BJ (cell line): ENCODE measurements at regions not wholly inside any gene's neighbourhood (a gene's known extent, or its start where the extent isn't known, plus 50 kb on each side); places are given as distances from the start of the nearest gene placed in this dataset.
"Not testable (repeated sequence)": the region's sequence is repeated elsewhere in the genome, so short reads cannot be mapped to it uniquely, and the experiment has no call there.

Source experiments
- CTCF ChIA-PET: fragments of 350-600 bp; formaldehyde crosslinking; extraction: SDS; loops from one replicate; lab custom pipeline; 2021; ENCODE audit warnings: antibody characterized with exemption, inconsistent platforms; lab: Yijun Ruan, JAX
- POLR2A ChIA-PET: fragments of 300-600 bp; sonication (Branson Sonifier 250); formaldehyde crosslinking; extraction: SDS; loops from one replicate; lab custom pipeline; 2021; ENCODE audit warnings: antibody characterized with exemption; lab: Charles Lee
- DNase-seq: peaks from one replicate; pipeline ENCODE4 v3.0.0-alpha.2; 2011; ENCODE audit warnings: low read depth
- H3K27me3 ChIP-seq: 2 replicates; pipeline ENCODE4 v1.6.0; 2011; ENCODE audit warnings: low read length; ENCODE audit not compliant: control insufficient read depth, insufficient read depth
- H3K36me3 ChIP-seq: 2 replicates; pipeline ENCODE4 v1.5.1; 2011; ENCODE audit warnings: low read length; ENCODE audit not compliant: control insufficient read depth, insufficient read depth
- H3K4me3 ChIP-seq: 2 replicates; pipeline ENCODE4 v1.5.1; 2011; ENCODE audit warnings: low read depth, mild to moderate bottlenecking, control low read depth, low read length
- CTCF ChIP-seq: IDR thresholded peaks from 2 replicates; pipeline ENCODE4 v1.5.1; 2011; ENCODE audit warnings: low read depth, mild to moderate bottlenecking, control low read depth, inconsistent platforms, low read length, moderate library complexity; ENCODE audit not compliant: insufficient read depth

DNA sequence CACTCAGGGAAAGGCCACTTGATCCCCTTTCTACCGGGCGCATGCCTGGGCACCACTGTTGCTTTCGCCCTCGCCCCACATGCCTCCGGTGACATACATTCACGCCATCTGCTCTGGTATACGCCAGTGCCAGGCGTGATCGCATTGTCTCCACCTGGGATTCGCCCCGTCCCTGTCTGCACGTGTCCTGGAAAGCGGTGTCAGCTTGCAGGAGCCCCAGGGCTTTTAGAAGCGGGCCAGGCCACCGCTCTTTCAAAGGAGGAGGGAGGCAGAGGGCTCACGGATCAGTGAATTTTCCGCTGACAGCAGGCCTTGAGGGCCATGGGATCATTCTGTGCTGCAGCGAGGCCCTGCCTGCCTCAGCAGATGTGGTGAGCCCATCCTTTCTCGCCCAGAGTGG is 706.1 kb downstream of the KCNJ18 start:
- CTCF ChIA-PET, DNase-seq, H3K36me3 ChIP-seq, H3K4me3 ChIP-seq, POLR2A ChIA-PET, H3K27me3 ChIP-seq: not testable (repeated sequence)

GRCh38 chr17:22399037-22399436 is 706.7 kb downstream of the KCNJ18 start:
- POLR2A ChIA-PET, H3K27me3 ChIP-seq, H3K4me3 ChIP-seq, H3K36me3 ChIP-seq, DNase-seq, CTCF ChIA-PET: not testable (repeated sequence)

DNA sequence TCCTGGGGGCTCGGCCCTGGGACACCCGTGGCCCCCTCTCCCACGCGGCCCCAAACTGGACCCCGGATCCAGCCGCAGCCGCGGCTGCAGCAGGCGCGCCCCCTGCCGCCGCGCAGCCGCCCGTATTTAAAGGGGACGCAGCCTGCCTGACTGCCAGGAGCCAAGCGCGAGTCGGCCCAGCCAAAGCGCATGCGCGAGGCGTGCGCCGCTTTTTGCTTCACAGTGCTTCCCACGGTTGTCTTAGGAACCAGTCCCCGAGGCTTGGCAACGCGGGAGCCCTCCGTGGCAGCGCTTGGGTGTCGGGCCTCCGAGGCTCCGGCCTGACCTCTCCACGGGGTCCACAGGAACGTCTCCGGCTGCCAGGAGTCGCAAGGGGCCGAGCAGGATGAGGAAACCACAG is 712.8 kb downstream of the KCNJ18 start:
- DNase-seq, H3K4me3 ChIP-seq, H3K27me3 ChIP-seq, H3K36me3 ChIP-seq, POLR2A ChIA-PET, CTCF ChIA-PET: not testable (repeated sequence)

GRCh38 chr17:22409160-22409751 is 716.9 kb downstream of the KCNJ18 start:
- DNase-seq = no peak
- Histone ChIP-seq H3K27me3 (no peaks in the 10 kb centered on the region), H3K4me3 (no peak overlapping the region), H3K36me3 (no peaks in the 10 kb centered on the region)
- POLR2A ChIA-PET = no interaction called here
- CTCF ChIA-PET = no interaction called here
- TF ChIP-seq CTCF = no peak

DNA sequence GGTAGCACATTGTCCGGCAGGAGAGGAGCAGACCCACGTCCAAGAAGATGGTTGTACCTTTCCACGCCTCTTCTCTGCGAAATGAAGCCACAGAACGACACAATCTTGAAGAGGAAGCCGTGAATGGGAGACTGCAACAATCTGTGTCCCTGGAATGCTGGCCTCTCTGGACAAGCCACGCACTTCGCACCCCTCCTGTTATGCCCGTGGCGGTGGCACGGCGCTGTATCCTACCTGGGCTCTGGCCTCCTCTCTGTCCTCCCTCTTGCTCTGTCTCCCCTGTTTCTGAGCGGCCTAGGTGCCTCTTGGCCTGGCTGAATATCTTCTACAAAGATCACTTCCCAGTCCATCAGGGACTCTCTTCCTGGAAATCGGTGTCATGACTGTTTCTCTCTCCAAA is 717.8 kb downstream of the KCNJ18 start:
- Histone ChIP-seq H3K27me3 (no peaks in the 10 kb centered on the region), H3K4me3 (no peak overlapping the region), H3K36me3 (no peaks in the 10 kb centered on the region)
- ChIA-PET POLR2A (no interaction called here), CTCF (no interaction called here)
- no peak for TF ChIP-seq CTCF
- no peak for DNase-seq

DNA sequence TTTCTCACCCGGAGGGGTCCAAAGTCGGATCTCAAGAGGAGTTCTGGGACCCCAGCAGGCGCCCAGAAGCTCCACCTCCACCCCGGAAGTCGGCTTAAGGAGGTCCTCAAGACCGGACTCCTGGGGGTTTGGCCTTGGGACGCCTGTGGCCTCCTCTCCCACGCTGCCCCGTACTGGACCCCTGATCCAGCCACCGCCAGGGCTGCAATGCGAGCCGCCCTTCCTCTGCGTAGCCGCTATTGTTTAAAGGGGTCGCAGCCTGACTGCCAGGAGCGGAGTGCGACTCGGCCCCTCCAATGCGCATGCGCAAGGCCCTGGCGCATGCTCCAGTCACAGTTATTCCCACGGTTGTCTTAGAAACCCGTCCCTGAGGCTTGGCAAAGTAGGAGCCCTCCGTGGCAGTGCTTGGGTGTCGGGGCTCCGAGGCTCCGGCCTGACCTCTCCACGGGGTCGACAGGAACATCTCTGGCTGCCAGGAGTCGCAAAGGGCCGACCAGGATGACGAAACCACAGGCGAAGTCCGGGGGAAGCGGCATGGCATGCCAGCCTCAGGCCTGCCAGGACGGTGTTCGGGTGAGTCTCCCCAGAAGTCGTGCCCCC is 719.0 kb downstream of the KCNJ18 start:
- Histone ChIP-seq H3K4me3 (no peak overlapping the region), H3K36me3 (no peaks in the 10 kb centered on the region), H3K27me3 (no peaks in the 10 kb centered on the region)
- no peak for TF ChIP-seq CTCF
- no peak for DNase-seq
- POLR2A ChIA-PET = no interaction called here
- CTCF ChIA-PET = no interaction called here
